Activated CD8-positive, alpha-beta T cell treated with anti-CD3 and anti-CD28 coated beads for 36 hours (primary cell): ENCODE measurements at regions not wholly inside any gene's neighbourhood (a gene's known extent, or its start where the extent isn't known, plus 50 kb on each side); places are given as distances from the start of the nearest gene placed in this dataset.

ENCODE experiments used
- ATAC-seq: fragments of 200-7000 bp; cut with Tn5 transposase; one replicate; pipeline ENCODE4 v1.10.0; 2021; ENCODE audit warnings: mild to moderate bottlenecking, moderate library complexity
- CTCF ChIA-PET: fragments of 350-600 bp; sonication (Branson Sonifier 250); formaldehyde crosslinking; loops from one replicate; lab custom pipeline; 2021; ENCODE audit warnings: antibody characterized with exemption; lab: Charles Lee
- POLR2A ChIA-PET: fragments of 350-600 bp; sonication (Branson Sonifier 250); formaldehyde crosslinking; loops from one replicate; lab custom pipeline; 2021; ENCODE audit warnings: antibody characterized with exemption; lab: Charles Lee
- DNase-seq: peaks from one replicate; pipeline ENCODE4 v3.0.0-alpha.2; 2020
- H3K27ac Mint-ChIP-seq: one replicate; pipeline ENCODE4 v1.8.0; 2021; ENCODE audit warnings: mild to moderate bottlenecking, mixed read lengths
- H3K27me3 Mint-ChIP-seq: one replicate; pipeline ENCODE4 v1.8.0; 2021; ENCODE audit warnings: mixed read lengths
- H3K36me3 Mint-ChIP-seq: one replicate; pipeline ENCODE4 v1.8.0; 2021; ENCODE audit warnings: low read depth, mixed read lengths
- H3K4me1 Mint-ChIP-seq: one replicate; pipeline ENCODE4 v1.8.0; 2021; ENCODE audit warnings: low read depth, mixed read lengths
- H3K4me3 Mint-ChIP-seq: one replicate; pipeline ENCODE4 v1.8.0; 2021; ENCODE audit warnings: mild to moderate bottlenecking, moderate library complexity, mixed read lengths
- H3K9me3 Mint-ChIP-seq: one replicate; pipeline ENCODE4 v1.8.0; 2021; ENCODE audit warnings: mixed read lengths
- intact Hi-C: fragments of 100-400 bp; cut with micrococcal nuclease; formaldehyde crosslinking; loops from one replicate; pipeline ENCODE4 v1.10.0; 2022
- TF ChIP-seq, protein P1 (sequence below): fragments of 200-600 bp; IDR thresholded peaks from one replicate; pipeline ENCODE4 v1.8.0; 2022; ENCODE audit warnings: antibody characterized with exemption, mild to moderate bottlenecking

DNA sequence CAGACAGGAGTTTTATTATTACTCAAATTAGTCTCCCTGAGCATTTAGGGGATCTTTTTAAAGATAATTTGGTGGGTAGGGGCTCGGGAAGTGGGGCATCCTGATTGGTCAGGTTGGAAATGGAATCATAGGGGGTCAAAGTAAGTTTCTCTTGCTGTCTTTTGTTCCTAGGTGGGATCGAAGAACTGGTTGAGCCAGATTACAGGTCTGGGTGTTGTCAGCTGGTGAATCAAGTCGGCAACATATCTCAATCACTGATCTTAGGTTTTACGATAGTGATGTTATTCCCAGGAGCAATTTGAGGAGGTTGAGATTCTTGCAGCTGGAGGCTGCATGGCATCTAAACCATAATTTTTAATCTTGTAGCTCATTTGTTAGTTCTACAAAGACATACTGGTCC lies 629.5 kb upstream of the AMOT start:
- H3K4me3 Mint-ChIP-seq: no peak overlapping the region
- no peak for ATAC-seq
- H3K27ac Mint-ChIP-seq: no peak overlapping the region
- no peak for DNase-seq
- H3K36me3 Mint-ChIP-seq: no peaks in the 10 kb centered on the region
- no peaks in the 10 kb centered on the region for H3K4me1 Mint-ChIP-seq
- intact Hi-C loops: no loop called here
- H3K27me3 Mint-ChIP-seq: no peaks in the 10 kb centered on the region
- TF ChIP-seq, protein P1, sequence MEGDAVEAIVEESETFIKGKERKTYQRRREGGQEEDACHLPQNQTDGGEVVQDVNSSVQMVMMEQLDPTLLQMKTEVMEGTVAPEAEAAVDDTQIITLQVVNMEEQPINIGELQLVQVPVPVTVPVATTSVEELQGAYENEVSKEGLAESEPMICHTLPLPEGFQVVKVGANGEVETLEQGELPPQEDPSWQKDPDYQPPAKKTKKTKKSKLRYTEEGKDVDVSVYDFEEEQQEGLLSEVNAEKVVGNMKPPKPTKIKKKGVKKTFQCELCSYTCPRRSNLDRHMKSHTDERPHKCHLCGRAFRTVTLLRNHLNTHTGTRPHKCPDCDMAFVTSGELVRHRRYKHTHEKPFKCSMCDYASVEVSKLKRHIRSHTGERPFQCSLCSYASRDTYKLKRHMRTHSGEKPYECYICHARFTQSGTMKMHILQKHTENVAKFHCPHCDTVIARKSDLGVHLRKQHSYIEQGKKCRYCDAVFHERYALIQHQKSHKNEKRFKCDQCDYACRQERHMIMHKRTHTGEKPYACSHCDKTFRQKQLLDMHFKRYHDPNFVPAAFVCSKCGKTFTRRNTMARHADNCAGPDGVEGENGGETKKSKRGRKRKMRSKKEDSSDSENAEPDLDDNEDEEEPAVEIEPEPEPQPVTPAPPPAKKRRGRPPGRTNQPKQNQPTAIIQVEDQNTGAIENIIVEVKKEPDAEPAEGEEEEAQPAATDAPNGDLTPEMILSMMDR: no peak
- H3K9me3 Mint-ChIP-seq: peaks cover 2% of the 10 kb centered on the region
- CTCF ChIA-PET: no interaction called here
- POLR2A ChIA-PET: no interaction called here

DNA sequence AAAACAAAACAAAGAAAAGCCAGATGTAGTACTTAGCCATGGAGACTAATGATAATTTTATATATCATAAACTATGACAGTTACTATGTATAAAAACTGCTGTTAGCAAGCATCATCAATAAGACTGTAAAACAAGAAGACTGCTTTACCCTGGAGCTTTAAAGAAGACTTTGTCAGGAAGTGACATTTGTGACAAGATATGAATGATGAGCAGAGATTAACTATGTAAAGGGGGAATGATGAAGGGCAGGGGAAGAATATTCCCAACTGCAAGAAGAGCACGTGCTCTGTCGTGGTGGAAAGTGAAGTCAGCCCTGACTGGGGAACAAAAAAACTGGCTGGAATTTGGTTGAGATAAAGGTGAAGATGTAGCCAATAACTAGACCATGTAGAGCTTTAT lies 617.1 kb upstream of the AMOT start:
- Mint-ChIP-seq H3K4me1 (no peaks in the 10 kb centered on the region), H3K4me3 (no peak overlapping the region), H3K27me3 (no peaks in the 10 kb centered on the region), H3K27ac (no peak overlapping the region), H3K9me3 (no peaks in the 10 kb centered on the region), H3K36me3 (no peaks in the 10 kb centered on the region)
- no peak for ATAC-seq
- intact Hi-C loops: no loop called here
- CTCF ChIA-PET: interaction anchor here (0.7 kb wide), 1 partner anchor 361 kb away, joined by 3 read pairs; no protein-coding TSS in a partner anchor
- TF ChIP-seq, protein P1: no peak
- no peak for DNase-seq
- POLR2A ChIA-PET: interaction anchor here (0.6 kb wide), 1 partner anchor 964 kb away, joined by 3 read pairs; no protein-coding TSS in a partner anchor

DNA sequence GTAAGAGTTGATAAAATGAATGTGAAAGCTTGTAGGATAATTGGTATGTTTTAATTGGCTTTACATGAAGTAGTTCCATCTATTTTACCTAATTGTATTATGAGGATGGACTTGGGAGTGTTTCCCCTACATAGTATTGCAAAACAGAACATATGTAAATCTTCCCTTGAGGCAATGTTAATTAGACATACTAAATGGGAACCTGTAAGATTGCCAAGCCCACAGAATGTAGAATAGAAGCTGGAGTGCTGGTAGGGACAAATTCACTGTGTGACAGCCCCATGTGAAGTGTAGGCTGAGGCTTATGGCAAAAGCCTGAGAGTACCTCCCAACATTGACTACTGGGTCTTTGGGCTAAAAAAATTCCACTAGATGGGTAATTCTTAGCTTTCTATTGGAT lies 615.0 kb upstream of the AMOT start:
- Mint-ChIP-seq H3K9me3 (no peaks in the 10 kb centered on the region), H3K4me1 (no peaks in the 10 kb centered on the region), H3K27ac (no peak overlapping the region), H3K36me3 (no peaks in the 10 kb centered on the region), H3K27me3 (no peaks in the 10 kb centered on the region), H3K4me3 (no peak overlapping the region)
- ATAC-seq (no peak), DNase-seq (no peak)
- TF ChIP-seq, protein P1: no peak
- POLR2A ChIA-PET: no interaction called here
- intact Hi-C loops: no loop called here
- CTCF ChIA-PET: no interaction called here

- TF ChIP-seq, protein P1: no peak
- Mint-ChIP-seq H3K4me3 (no peak overlapping the region), H3K4me1 (no peaks in the 10 kb centered on the region)
Measured at GRCh38 chrX:113429011-113429410, 588.4 kb upstream of the AMOT start.

DNA sequence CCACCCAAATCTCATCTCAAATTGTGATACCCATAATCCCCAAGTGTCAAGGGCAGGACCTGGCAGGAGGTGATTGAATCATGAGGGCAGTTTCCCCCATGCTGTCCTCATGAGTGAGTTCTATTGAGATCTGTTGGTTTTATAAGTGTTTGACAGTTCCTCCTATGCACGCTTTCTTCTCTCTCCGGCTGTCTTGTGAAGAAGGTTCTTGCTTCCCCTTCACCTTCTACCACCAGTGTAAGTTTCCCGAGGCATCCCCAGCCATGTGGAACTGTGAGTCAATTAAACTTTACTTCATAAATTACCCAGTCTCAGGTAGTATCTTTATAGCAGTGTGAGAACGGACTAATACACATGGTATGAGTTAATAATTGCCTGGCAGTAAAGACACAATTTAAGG lies 581.7 kb upstream of the AMOT start:
- ATAC-seq: no peak
- no peak for DNase-seq
- peaks cover 5% of the 10 kb centered on the region for H3K9me3 Mint-ChIP-seq
- TF ChIP-seq, protein P1: no peak
- H3K27ac Mint-ChIP-seq: no peak overlapping the region
- POLR2A ChIA-PET: no interaction called here
- no peaks in the 10 kb centered on the region for H3K27me3 Mint-ChIP-seq
- intact Hi-C loops: no loop called here
- no peaks in the 10 kb centered on the region for H3K4me1 Mint-ChIP-seq
- no peak overlapping the region for H3K4me3 Mint-ChIP-seq
- H3K36me3 Mint-ChIP-seq: no peaks in the 10 kb centered on the region
- CTCF ChIA-PET: no interaction called here

More at GRCh38 chrX:113429011-113429410, 588.4 kb upstream of the AMOT start:
- POLR2A ChIA-PET: no interaction called here
- intact Hi-C loops: no loop called here
- no peaks in the 10 kb centered on the region for H3K36me3 Mint-ChIP-seq
- DNase-seq: no peak
- ATAC-seq: no peak
- peaks cover 5% of the 10 kb centered on the region for H3K9me3 Mint-ChIP-seq
- no peaks in the 10 kb centered on the region for H3K27me3 Mint-ChIP-seq
- no peak overlapping the region for H3K27ac Mint-ChIP-seq
- CTCF ChIA-PET: no interaction called here
